ENCODE measurements at regions not wholly inside any gene's neighbourhood (a gene's known extent, or its start where the extent isn't known, plus 50 kb on each side); places are given as distances from the start of the nearest gene placed in this dataset.

DNA sequence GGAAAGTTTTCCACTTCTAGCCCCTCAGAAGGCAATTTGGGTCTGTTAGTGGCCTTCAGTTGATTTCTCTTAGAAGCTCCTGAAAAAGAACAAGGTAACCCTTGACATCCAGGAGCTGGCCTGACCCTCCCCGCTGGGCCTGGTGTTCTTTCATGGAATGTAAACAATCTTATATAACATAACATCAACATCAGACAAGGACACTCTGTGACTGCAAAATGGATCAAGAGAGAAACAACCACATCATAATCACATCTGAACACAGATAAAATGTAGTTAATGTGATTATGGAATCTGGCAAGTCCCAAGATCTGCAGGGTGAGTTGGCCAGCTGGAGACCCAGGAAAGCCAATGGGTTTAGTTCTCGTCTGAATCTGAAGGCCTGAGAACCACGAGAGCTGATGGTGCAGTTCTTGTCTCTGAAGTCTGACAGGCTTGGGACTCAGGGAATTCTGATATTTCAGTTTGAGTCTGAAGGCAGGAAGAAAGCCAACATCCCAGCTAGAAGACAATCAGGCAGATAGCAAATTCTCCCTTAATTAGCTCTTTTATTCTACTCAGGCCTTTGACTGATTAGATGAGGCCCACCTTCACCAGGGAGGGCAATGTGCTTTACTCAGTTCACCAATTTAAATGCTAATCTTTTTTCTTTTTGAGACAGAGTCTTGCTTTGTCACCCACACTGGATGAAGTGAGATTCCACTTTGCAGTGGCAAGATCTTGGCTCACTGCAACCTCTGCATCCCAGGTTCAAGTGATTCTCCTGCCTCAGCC, 91.4 kb upstream of the NAMPT start (continued):
- TF ChIP-seq ZNF362 (CRISPR knock-in tag; IDR thresholded peaks at IDR 0.05; ENCODE audit: borderline replicate concordance) (no peak), YY1 (IDR thresholded peaks at IDR 0.05; ENCODE audit: insufficient read depth, insufficient replicate concordance, low read depth, low read length) (no peak), BCL6 (CRISPR knock-in tag; IDR thresholded peaks at IDR 0.05) (peak; percentile 50), ZFP36L1 (CRISPR knock-in tag; IDR thresholded peaks at IDR 0.05) (no peak), AHDC1 (CRISPR knock-in tag; IDR thresholded peaks at IDR 0.05; ENCODE audit: borderline replicate concordance) (peak; percentile 17; the same call in 1 of the 2 replicates), RARA (CRISPR knock-in tag; IDR thresholded peaks at IDR 0.05) (peak; percentile 24; the same call in 1 of the 2 replicates)

Measured in HepG2 (cell line).